K562 (cell line): ENCODE measurements at regions not wholly inside any gene's neighbourhood (a gene's known extent, or its start where the extent isn't known, plus 50 kb on each side); places are given as distances from the start of the nearest gene placed in this dataset.

ENCODE experiments used
- CREB1 ChIP-seq, 2 experiments: sonication (generic) in 1 of 2; formaldehyde crosslinking in 1 of 2; IDR thresholded peaks; 2 replicates each; pipeline versions ENCODE4 v1.6.1 to v1.8.0; 2012 to 2022; ENCODE audit warnings: inconsistent platforms in 1 of 2, mild to moderate bottlenecking in 1 of 2, missing genetic modification reagents in 1 of 2, moderate library complexity in 1 of 2
- ETV6 ChIP-seq, 3 experiments: fragments of 150-350 bp in 1 of 3; sonication (generic) in 1 of 3; formaldehyde crosslinking in 1 of 3; IDR thresholded peaks; 2 replicates each; pipeline versions ENCODE4 v1.6.1 to v1.8.0; 2014 to 2022; ENCODE audit warnings: borderline replicate concordance in 2 of 3, low read depth in 2 of 3, antibody characterized with exemption in 1 of 3, low read length in 1 of 3, mild to moderate bottlenecking in 1 of 3, missing genetic modification reagents in 1 of 3
- FOXJ3 ChIP-seq: sonication (generic); formaldehyde crosslinking; IDR thresholded peaks from 2 replicates; pipeline ENCODE4 v1.4.0; 2020; ENCODE audit warnings: mild to moderate bottlenecking, missing genetic modification reagents
- POLR2B ChIP-seq: fragments of 450-650 bp; IDR thresholded peaks from 2 replicates; pipeline ENCODE4 v1.6.1; 2018; ENCODE audit warnings: low read depth; ENCODE audit not compliant: partially characterized antibody
- XRCC5 ChIP-seq: fragments of 200-400 bp; formaldehyde crosslinking; IDR thresholded peaks from 2 replicates; pipeline ENCODE4 v1.6.1; 2017; ENCODE audit warnings: low read depth, mild to moderate bottlenecking, low read length
- TF ChIP-seq, protein P1 (sequence below), 3 experiments: IDR thresholded peaks in 2 of 3; conservative IDR thresholded peaks in 1 of 3; 2 replicates each; pipeline ENCODE4 v1.5.1; 2011 to 2012; ENCODE audit warnings: low read length in 3 of 3, mild to moderate bottlenecking in 3 of 3, control low read depth in 2 of 3, improper control_type of control experiment in 1 of 3, inconsistent platforms in 1 of 3, low read depth in 1 of 3, mixed read lengths in 1 of 3, moderate library complexity in 1 of 3; ENCODE audit not compliant: insufficient read depth in 2 of 3
- TF ChIP-seq, protein P2 (sequence below): fragments of 250-450 bp; sonication (Bioruptor Pico); IDR thresholded peaks from 2 replicates; pipeline ENCODE4 v1.8.0; 2022; ENCODE audit warnings: moderate library complexity, mild to moderate bottlenecking, inconsistent platforms

DNA sequence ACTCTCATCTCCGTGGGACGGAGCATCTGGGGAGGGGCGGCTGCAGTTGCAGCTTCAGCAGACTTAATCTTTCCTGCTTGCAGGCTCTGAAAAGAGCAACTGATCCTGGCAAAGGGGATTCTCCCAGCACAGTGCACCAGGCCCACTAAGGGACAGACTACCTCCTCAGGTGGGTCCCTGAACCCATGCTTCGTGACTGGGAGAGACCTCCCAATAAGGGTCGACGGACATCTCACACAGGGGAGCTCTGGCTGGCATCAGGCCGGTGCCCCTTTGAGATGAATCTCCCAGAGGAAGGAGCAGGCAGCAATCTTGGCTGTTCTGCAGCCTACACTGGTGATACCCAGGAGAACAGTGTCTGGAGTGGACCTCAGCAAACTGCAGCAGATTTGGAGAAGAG, 303.3 kb upstream of the FGF16 start:
- TF ChIP-seq, protein P1, sequence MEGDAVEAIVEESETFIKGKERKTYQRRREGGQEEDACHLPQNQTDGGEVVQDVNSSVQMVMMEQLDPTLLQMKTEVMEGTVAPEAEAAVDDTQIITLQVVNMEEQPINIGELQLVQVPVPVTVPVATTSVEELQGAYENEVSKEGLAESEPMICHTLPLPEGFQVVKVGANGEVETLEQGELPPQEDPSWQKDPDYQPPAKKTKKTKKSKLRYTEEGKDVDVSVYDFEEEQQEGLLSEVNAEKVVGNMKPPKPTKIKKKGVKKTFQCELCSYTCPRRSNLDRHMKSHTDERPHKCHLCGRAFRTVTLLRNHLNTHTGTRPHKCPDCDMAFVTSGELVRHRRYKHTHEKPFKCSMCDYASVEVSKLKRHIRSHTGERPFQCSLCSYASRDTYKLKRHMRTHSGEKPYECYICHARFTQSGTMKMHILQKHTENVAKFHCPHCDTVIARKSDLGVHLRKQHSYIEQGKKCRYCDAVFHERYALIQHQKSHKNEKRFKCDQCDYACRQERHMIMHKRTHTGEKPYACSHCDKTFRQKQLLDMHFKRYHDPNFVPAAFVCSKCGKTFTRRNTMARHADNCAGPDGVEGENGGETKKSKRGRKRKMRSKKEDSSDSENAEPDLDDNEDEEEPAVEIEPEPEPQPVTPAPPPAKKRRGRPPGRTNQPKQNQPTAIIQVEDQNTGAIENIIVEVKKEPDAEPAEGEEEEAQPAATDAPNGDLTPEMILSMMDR (IDR thresholded peaks at IDR 0.05 in 2 of 3, conservative IDR thresholded peaks at IDR 0.05 in 1 of 3; ENCODE audit: insufficient read depth in 2 of 3, low read depth in 1 of 3, low read length in 3 of 3): no peak
- TF ChIP-seq FOXJ3 (CRISPR knock-in tag) (no peak), ETV6 (IDR thresholded peaks at IDR 0.05; ENCODE audit: borderline replicate concordance in 1 of 2, low read depth in 2 of 2, low read length in 1 of 2) (no peak), ETV6 (CRISPR knock-in tag; IDR thresholded peaks at IDR 0.05; ENCODE audit: borderline replicate concordance) (no peak), XRCC5 (no peak), POLR2B (no peak), CREB1 (IDR thresholded peaks at IDR 0.05) (no peak), CREB1 (CRISPR knock-in tag; IDR thresholded peaks at IDR 0.05) (no peak)
- TF ChIP-seq, protein P2, sequence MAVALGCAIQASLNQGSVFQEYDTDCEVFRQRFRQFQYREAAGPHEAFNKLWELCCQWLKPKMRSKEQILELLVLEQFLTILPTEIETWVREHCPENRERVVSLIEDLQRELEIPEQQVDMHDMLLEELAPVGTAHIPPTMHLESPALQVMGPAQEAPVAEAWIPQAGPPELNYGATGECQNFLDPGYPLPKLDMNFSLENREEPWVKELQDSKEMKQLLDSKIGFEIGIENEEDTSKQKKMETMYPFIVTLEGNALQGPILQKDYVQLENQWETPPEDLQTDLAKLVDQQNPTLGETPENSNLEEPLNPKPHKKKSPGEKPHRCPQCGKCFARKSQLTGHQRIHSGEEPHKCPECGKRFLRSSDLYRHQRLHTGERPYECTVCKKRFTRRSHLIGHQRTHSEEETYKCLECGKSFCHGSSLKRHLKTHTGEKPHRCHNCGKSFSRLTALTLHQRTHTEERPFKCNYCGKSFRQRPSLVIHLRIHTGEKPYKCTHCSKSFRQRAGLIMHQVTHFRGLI (CRISPR knock-in tag): no peak
